PC-3 (cell line): ENCODE measurements at regions not wholly inside any gene's neighbourhood (a gene's known extent, or its start where the extent isn't known, plus 50 kb on each side); places are given as distances from the start of the nearest gene placed in this dataset.

ENCODE experiments used
- ATAC-seq: fragments of 200-7000 bp; cut with Tn5 transposase; 2 replicates; pipeline ENCODE4 v1.9.1; 2020; ENCODE audit warnings: mild to moderate bottlenecking, moderate library complexity
- BruUV-seq: library from RNA; stranded (reverse); fragments of 400-500 nt; replicated peaks from 2 replicates; lab custom pipeline; 2021; lab: Mats Ljungman, UMichigan
- CTCF ChIA-PET: fragments of 300-600 bp; sonication (Branson Sonifier 250); formaldehyde crosslinking; loops from one replicate; lab custom pipeline; 2022; ENCODE audit warnings: antibody characterized with exemption; lab: Charles Lee
- POLR2A ChIA-PET: fragments of 300-600 bp; sonication (Branson Sonifier 250); formaldehyde crosslinking; loops from one replicate; lab custom pipeline; 2022; ENCODE audit warnings: antibody characterized with exemption; ENCODE audit not compliant: unreplicated experiment; lab: Charles Lee
- DNase-seq: peaks from one replicate; pipeline ENCODE4 v3.0.0-alpha.2; 2015
- H2AFZ ChIP-seq: fragments of 300-600 bp; sonication (generic); 2 replicates; pipeline ENCODE4 v1.6.0; 2016; ENCODE audit warnings: antibody characterized with exemption, low read length
- H3F3A ChIP-seq: fragments of 300-600 bp; sonication (generic); one replicate; pipeline ENCODE4 v1.6.0; 2017; ENCODE audit warnings: antibody characterized with exemption, low read length, control low read depth, mild to moderate bottlenecking; ENCODE audit not compliant: unreplicated experiment
- H3K27ac ChIP-seq: fragments of 300-600 bp; sonication (generic); 2 replicates; pipeline ENCODE4 v1.5.1; 2016; ENCODE audit warnings: mild to moderate bottlenecking, low read length
- H3K27me3 ChIP-seq: fragments of 300-600 bp; sonication (generic); 2 replicates; pipeline ENCODE4 v1.6.1; 2016; ENCODE audit warnings: low read length, mixed read lengths
- H3K36me3 ChIP-seq: fragments of 300-600 bp; sonication (generic); 2 replicates; pipeline ENCODE4 v1.6.1; 2016; ENCODE audit warnings: low read depth, mixed run types, low read length, mixed read lengths
- H3K4me1 ChIP-seq: fragments of 300-600 bp; sonication (generic); 2 replicates; pipeline ENCODE4 v1.5.1; 2016; ENCODE audit warnings: low read length; ENCODE audit not compliant: insufficient read depth
- H3K4me2 ChIP-seq: fragments of 300-600 bp; sonication (generic); 2 replicates; pipeline ENCODE4 v1.6.0; 2016; ENCODE audit warnings: low read length
- H3K4me3 ChIP-seq: fragments of 300-600 bp; sonication (generic); 2 replicates; pipeline ENCODE4 v1.5.1; 2016; ENCODE audit warnings: mild to moderate bottlenecking, low read length, mixed read lengths
- H3K79me2 ChIP-seq: fragments of 300-600 bp; sonication (generic); 2 replicates; pipeline ENCODE4 v1.6.1; 2017; ENCODE audit warnings: low read length, mixed read lengths
- H3K9ac ChIP-seq: fragments of 300-600 bp; sonication (generic); 2 replicates; pipeline ENCODE4 v1.6.0; 2016; ENCODE audit warnings: mild to moderate bottlenecking, low read length
- H3K9me2 ChIP-seq: fragments of 300-600 bp; sonication (generic); replicated peaks from 2 replicates; pipeline ENCODE4 v1.6.1; 2016; ENCODE audit warnings: mixed run types, low read length, mixed read lengths
- H3K9me3 ChIP-seq: fragments of 300-600 bp; sonication (generic); 2 replicates; pipeline ENCODE4 v1.6.1; 2016; ENCODE audit warnings: low read length, mixed read lengths
- H4K20me1 ChIP-seq: fragments of 300-600 bp; sonication (generic); 2 replicates; pipeline ENCODE4 v1.6.1; 2016; ENCODE audit warnings: low read length, mixed read lengths
- EZH2 ChIP-seq: fragments of 300-600 bp; sonication (generic); IDR thresholded peaks from one replicate; pipeline ENCODE4 v1.6.1; 2017; ENCODE audit warnings: antibody characterized with exemption, mild to moderate bottlenecking, low read length; ENCODE audit not compliant: unreplicated experiment
- EZH2phosphoT487 ChIP-seq: fragments of 300-600 bp; sonication (generic); IDR thresholded peaks from 2 replicates; pipeline ENCODE4 v1.6.1; 2018; ENCODE audit warnings: mild to moderate bottlenecking, antibody characterized with exemption, low read length, borderline replicate concordance
- intact Hi-C: fragments of 100-400 bp; cut with micrococcal nuclease; formaldehyde crosslinking; loops from 2 replicates; pipeline ENCODE4 v1.9.0; 2023
- TF ChIP-seq, protein P1 (sequence below): fragments of 300-600 bp; sonication (generic); conservative IDR thresholded peaks from 2 replicates; pipeline ENCODE4 v1.5.1; 2017; ENCODE audit warnings: antibody characterized with exemption, low read depth, mild to moderate bottlenecking, low read length

DNA sequence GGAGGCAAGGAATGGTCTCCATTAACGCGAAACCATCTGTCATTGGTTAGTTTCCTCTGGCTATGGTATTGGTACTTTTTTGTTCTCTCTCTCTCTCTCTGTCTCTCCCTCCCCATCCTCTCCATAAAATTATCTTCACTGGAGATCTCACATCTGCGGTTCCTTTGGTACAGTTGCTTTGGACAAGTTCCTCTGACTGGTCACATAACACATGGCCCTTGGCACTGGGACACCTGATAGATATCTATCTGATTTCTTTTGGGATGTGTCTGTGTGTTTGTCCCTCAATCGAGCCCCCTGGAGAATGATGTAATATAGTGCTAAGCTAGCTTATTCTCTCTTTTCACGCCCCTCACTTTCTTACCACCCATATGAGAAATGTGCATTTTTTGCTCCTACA is 682.0 kb upstream of the B3GALT2 start:
- Histone ChIP-seq H3K79me2 (no peaks in the 10 kb centered on the region), H3K4me1 (no peaks in the 10 kb centered on the region), H3K27ac (no peak overlapping the region), H3F3A (no peaks in the 10 kb centered on the region), H3K4me3 (no peak overlapping the region), H3K36me3 (no peaks in the 10 kb centered on the region), H3K4me2 (no peak overlapping the region), H3K27me3 (no peaks in the 10 kb centered on the region), H2AFZ (no peak overlapping the region), H3K9me3 (no peaks in the 10 kb centered on the region), H3K9me2 (no peaks in the 10 kb centered on the region), H4K20me1 (no peaks in the 10 kb centered on the region), H3K9ac (no peak overlapping the region)
- ChIA-PET POLR2A (no interaction called here), CTCF (no interaction called here)
- TF ChIP-seq EZH2phosphoT487 (no peak), EZH2 (no peak)
- TF ChIP-seq, protein P1, sequence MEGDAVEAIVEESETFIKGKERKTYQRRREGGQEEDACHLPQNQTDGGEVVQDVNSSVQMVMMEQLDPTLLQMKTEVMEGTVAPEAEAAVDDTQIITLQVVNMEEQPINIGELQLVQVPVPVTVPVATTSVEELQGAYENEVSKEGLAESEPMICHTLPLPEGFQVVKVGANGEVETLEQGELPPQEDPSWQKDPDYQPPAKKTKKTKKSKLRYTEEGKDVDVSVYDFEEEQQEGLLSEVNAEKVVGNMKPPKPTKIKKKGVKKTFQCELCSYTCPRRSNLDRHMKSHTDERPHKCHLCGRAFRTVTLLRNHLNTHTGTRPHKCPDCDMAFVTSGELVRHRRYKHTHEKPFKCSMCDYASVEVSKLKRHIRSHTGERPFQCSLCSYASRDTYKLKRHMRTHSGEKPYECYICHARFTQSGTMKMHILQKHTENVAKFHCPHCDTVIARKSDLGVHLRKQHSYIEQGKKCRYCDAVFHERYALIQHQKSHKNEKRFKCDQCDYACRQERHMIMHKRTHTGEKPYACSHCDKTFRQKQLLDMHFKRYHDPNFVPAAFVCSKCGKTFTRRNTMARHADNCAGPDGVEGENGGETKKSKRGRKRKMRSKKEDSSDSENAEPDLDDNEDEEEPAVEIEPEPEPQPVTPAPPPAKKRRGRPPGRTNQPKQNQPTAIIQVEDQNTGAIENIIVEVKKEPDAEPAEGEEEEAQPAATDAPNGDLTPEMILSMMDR, result no peak
- BruUV-seq, result no TSS peak
- DNase-seq (no peak), ATAC-seq (no peak)
- intact Hi-C loops, result no loop called here

GRCh38 chr1:193856261-193856660 is 669.8 kb upstream of the B3GALT2 start:
- Histone ChIP-seq H3K4me3 (no peak overlapping the region), H3K27ac (no peak overlapping the region), H3K79me2 (no peaks in the 10 kb centered on the region), H3K9me3 (no peaks in the 10 kb centered on the region), H3F3A (no peaks in the 10 kb centered on the region), H3K27me3 (no peaks in the 10 kb centered on the region), H3K9ac (no peak overlapping the region), H3K4me2 (no peak overlapping the region), H2AFZ (no peak overlapping the region), H3K4me1 (no peaks in the 10 kb centered on the region), H4K20me1 (no peaks in the 10 kb centered on the region), H3K36me3 (no peaks in the 10 kb centered on the region), H3K9me2 (no peaks in the 10 kb centered on the region)
- TF ChIP-seq, protein P1, result no peak
- TF ChIP-seq EZH2 (no peak), EZH2phosphoT487 (no peak)
- ChIA-PET CTCF (no interaction called here), POLR2A (no interaction called here)
- BruUV-seq, result no TSS peak
- ATAC-seq (no peak), DNase-seq (no peak)
- intact Hi-C loops, result no loop called here

GRCh38 chr1:193850745-193851144 is 664.3 kb upstream of the B3GALT2 start:
- Histone ChIP-seq H4K20me1 (no peaks in the 10 kb centered on the region), H3F3A (no peaks in the 10 kb centered on the region), H2AFZ (no peak overlapping the region), H3K27me3 (no peaks in the 10 kb centered on the region), H3K27ac (no peak overlapping the region), H3K36me3 (no peaks in the 10 kb centered on the region), H3K9ac (no peak overlapping the region), H3K9me3 (no peaks in the 10 kb centered on the region), H3K79me2 (no peaks in the 10 kb centered on the region), H3K4me3 (no peak overlapping the region), H3K9me2 (no peaks in the 10 kb centered on the region), H3K4me1 (no peaks in the 10 kb centered on the region), H3K4me2 (no peak overlapping the region)
- intact Hi-C loops, result no loop called here
- no peak for DNase-seq
- ChIA-PET POLR2A (no interaction called here), CTCF (no interaction called here)
- no TSS peak for BruUV-seq
- no peak for ATAC-seq
- TF ChIP-seq EZH2phosphoT487, result no peak
- TF ChIP-seq, protein P1, result no peak
- no peak for TF ChIP-seq EZH2
